H1 (cell line): ENCODE measurements at regions not wholly inside any gene's neighbourhood (a gene's known extent, or its start where the extent isn't known, plus 50 kb on each side); places are given as distances from the start of the nearest gene placed in this dataset.

Experiments used
- CTCF ChIA-PET: fragments of 300-600 bp; sonication (Branson Sonifier 250); formaldehyde crosslinking; loops from one replicate; lab custom pipeline; 2021; ENCODE audit not compliant: partially characterized antibody; lab: Charles Lee
- POLR2A ChIA-PET: fragments of 300-600 bp; sonication (Branson Sonifier 250); formaldehyde crosslinking; loops from one replicate; lab custom pipeline; 2021; ENCODE audit warnings: inconsistent platforms; ENCODE audit not compliant: partially characterized antibody; lab: Charles Lee
- DNase-seq, 2 experiments: peaks; one replicate each; pipeline versions ENCODE4 v3.0.0 to v3.0.0-alpha.2; 2010 to 2022; ENCODE audit warnings: low spot score in 2 of 2, low read depth in 1 of 2, mixed read lengths in 1 of 2
- FAIRE-seq: peaks from 2 replicates; lab custom pipeline; 2011; peaks lifted over from hg19 to GRCh38; lab: Jason Lieb, UNC
- H2AFZ ChIP-seq: 2 replicates; pipeline ENCODE4 v1.8.1; 2012; ENCODE audit warnings: low read length, inconsistent platforms
- H2AK5ac ChIP-seq: 2 replicates; pipeline ENCODE4 v1.6.1; 2013; ENCODE audit warnings: low read depth, low read length
- H2BK120ac ChIP-seq: replicated peaks from 2 replicates; pipeline ENCODE3; 2013; ENCODE audit warnings: low read depth, low read length, inconsistent platforms
- H2BK12ac ChIP-seq: 2 replicates; pipeline ENCODE4 v1.6.1; 2013; ENCODE audit warnings: low read depth, low read length
- H2BK15ac ChIP-seq: 2 replicates; pipeline ENCODE4 v1.6.1; 2013; ENCODE audit warnings: low read length
- H2BK20ac ChIP-seq: 2 replicates; pipeline ENCODE4 v1.6.1; 2013; ENCODE audit warnings: low read length
- H2BK5ac ChIP-seq: 2 replicates; pipeline ENCODE4 v1.6.1; 2013; ENCODE audit warnings: low read depth, low read length
- H3K14ac ChIP-seq: 2 replicates; pipeline ENCODE4 v1.6.1; 2013; ENCODE audit warnings: inconsistent platforms; ENCODE audit not compliant: insufficient read length
- H3K18ac ChIP-seq: 2 replicates; pipeline ENCODE4 v1.6.1; 2013; ENCODE audit warnings: low read length; ENCODE audit errors: extremely low read depth
- H3K23ac ChIP-seq: 2 replicates; pipeline ENCODE4 v1.6.1; 2013; ENCODE audit warnings: inconsistent platforms; ENCODE audit not compliant: insufficient read length
- H3K23me2 ChIP-seq: 2 replicates; pipeline ENCODE4 v1.6.1; 2013; ENCODE audit warnings: low read depth, low read length
- H3K27ac ChIP-seq: 2 replicates; pipeline ENCODE4 v1.6.1; 2011; ENCODE audit warnings: low read depth, low read length, inconsistent platforms
- H3K27me3 ChIP-seq, 4 experiments: replicated peaks in 1 of 4; 1 replicate in 1 of 4; 2 replicates in 3 of 4; pipeline versions ENCODE4 v1.6.1 to v1.8.1; 2011 to 2013; ENCODE audit warnings: low read length in 3 of 4, mild to moderate bottlenecking in 3 of 4, inconsistent platforms in 2 of 4, mixed read lengths in 2 of 4, moderate library complexity in 1 of 4; ENCODE audit not compliant: control insufficient read depth in 3 of 4, insufficient read depth in 3 of 4; ENCODE audit errors: extremely low read depth in 1 of 4
- H3K36me3 ChIP-seq, 4 experiments: 2 replicates each; pipeline versions ENCODE4 v1.6.1 to v1.8.1; 2011 to 2013; ENCODE audit warnings: mild to moderate bottlenecking in 4 of 4, low read length in 3 of 4, moderate library complexity in 2 of 4, control low read depth in 1 of 4, inconsistent platforms in 1 of 4; ENCODE audit not compliant: insufficient read depth in 4 of 4, control insufficient read depth in 2 of 4
- H3K4ac ChIP-seq: replicated peaks from 2 replicates; pipeline ENCODE3; 2013; ENCODE audit warnings: low read length, low read depth, mixed read lengths, inconsistent platforms; ENCODE audit not compliant: insufficient read length
- H3K4me1 ChIP-seq, 4 experiments: replicated peaks in 1 of 4; 1 replicate in 1 of 4; 2 replicates in 3 of 4; pipeline versions ENCODE4 v1.6.1 to v1.8.1; 2011 to 2013; ENCODE audit warnings: low read length in 3 of 4, inconsistent platforms in 2 of 4, mixed read lengths in 1 of 4; ENCODE audit not compliant: insufficient read depth in 4 of 4, control insufficient read depth in 3 of 4
- H3K4me2 ChIP-seq, 2 experiments: 2 replicates each; pipeline versions ENCODE4 v1.6.1 to v1.8.1; 2011 to 2013; ENCODE audit warnings: low read depth in 2 of 2, low read length in 2 of 2, control low read depth in 1 of 2, inconsistent platforms in 1 of 2, mild to moderate bottlenecking in 1 of 2; ENCODE audit not compliant: insufficient read depth in 1 of 2
- H3K4me3 ChIP-seq, 4 experiments: fragments of 200-600, 300-600 bp in 1 of 4; sonication (generic), shearing (Covaris generic), sonication (Bioruptor Twin) in 1 of 4; 2 replicates each; pipeline versions ENCODE4 v1.5.1 to v1.8.1; 2011 to 2016; ENCODE audit warnings: low read length in 4 of 4, low read depth in 3 of 4, control low read depth in 2 of 4, inconsistent platforms in 2 of 4, mild to moderate bottlenecking in 2 of 4, mixed read lengths in 1 of 4, moderate library complexity in 1 of 4; ENCODE audit not compliant: insufficient read depth in 2 of 4; ENCODE audit errors: extremely low read depth in 1 of 4
- H3K56ac ChIP-seq: replicated peaks from 2 replicates; pipeline ENCODE3; 2013; ENCODE audit warnings: low read depth, mild to moderate bottlenecking, mixed read lengths, low read length, inconsistent platforms; ENCODE audit not compliant: insufficient read length
- H3K79me1 ChIP-seq: 2 replicates; pipeline ENCODE4 v1.6.1; 2013; ENCODE audit warnings: low read depth, low read length, control low read depth
- H3K79me2 ChIP-seq, 2 experiments: 2 replicates each; pipeline versions ENCODE4 v1.6.1 to v1.8.1; 2012 to 2013; ENCODE audit warnings: low read length in 2 of 2, mild to moderate bottlenecking in 2 of 2, inconsistent platforms in 1 of 2; ENCODE audit not compliant: insufficient read depth in 2 of 2, control insufficient read depth in 1 of 2
- H3K9ac ChIP-seq, 4 experiments: replicated peaks in 1 of 4; 1 replicate in 1 of 4; 2 replicates in 3 of 4; pipeline versions ENCODE4 v1.6.1 to v1.8.1; 2011 to 2013; ENCODE audit warnings: low read depth in 3 of 4, low read length in 3 of 4, control low read depth in 2 of 4, mild to moderate bottlenecking in 2 of 4, moderate library complexity in 2 of 4, inconsistent platforms in 1 of 4; ENCODE audit errors: extremely low read depth in 1 of 4
- H3K9me3 ChIP-seq, 2 experiments: 2 replicates each; pipeline versions ENCODE4 v1.6.1 to v1.8.1; 2012 to 2013; ENCODE audit warnings: mild to moderate bottlenecking in 2 of 2, moderate library complexity in 2 of 2, control low read depth in 1 of 2, inconsistent platforms in 1 of 2, low read depth in 1 of 2, low read length in 1 of 2, mixed read lengths in 1 of 2; ENCODE audit not compliant: insufficient read depth in 2 of 2
- H4K20me1 ChIP-seq, 2 experiments: replicated peaks in 1 of 2; 2 replicates each; pipeline versions ENCODE3 to v1.8.1; 2011 to 2013; ENCODE audit warnings: inconsistent platforms in 2 of 2, low read length in 2 of 2, mild to moderate bottlenecking in 1 of 2; ENCODE audit not compliant: insufficient read depth in 2 of 2, control insufficient read depth in 1 of 2
- H4K5ac ChIP-seq: 2 replicates; pipeline ENCODE4 v1.6.1; 2013; ENCODE audit warnings: low read length, low read depth, mixed read lengths, inconsistent platforms; ENCODE audit not compliant: insufficient read length
- H4K8ac ChIP-seq: 2 replicates; pipeline ENCODE4 v1.8.0; 2013; ENCODE audit warnings: mild to moderate bottlenecking, moderate library complexity, low read length, inconsistent platforms; ENCODE audit not compliant: insufficient read depth; ENCODE audit errors: extremely low read depth
- H4K91ac ChIP-seq: replicated peaks from 2 replicates; pipeline ENCODE3; 2013; ENCODE audit warnings: low read length, mixed read lengths, inconsistent platforms; ENCODE audit not compliant: insufficient read length
- BCL11A ChIP-seq, 2 experiments: IDR thresholded peaks; one replicate each; pipeline ENCODE4 v1.6.1; 2011; ENCODE audit warnings: low read depth in 2 of 2, low read length in 2 of 2, mild to moderate bottlenecking in 2 of 2
- CREB1 ChIP-seq: IDR thresholded peaks from 2 replicates; pipeline ENCODE4 v1.6.1; 2012; ENCODE audit warnings: inconsistent platforms
- NANOG ChIP-seq: IDR thresholded peaks from 2 replicates; pipeline ENCODE4 v1.6.1; 2011; ENCODE audit warnings: low read length, low read depth, mild to moderate bottlenecking, inconsistent platforms; ENCODE audit not compliant: insufficient read depth, poor library complexity, severe bottlenecking
- POLR2AphosphoS5 ChIP-seq: IDR thresholded peaks from 2 replicates; pipeline ENCODE4 v1.6.1; 2011; ENCODE audit warnings: low read depth, low read length
- TBP ChIP-seq: IDR thresholded peaks from 2 replicates; pipeline ENCODE4 v1.6.1; 2011; ENCODE audit warnings: low read depth, low read length, improper control_type of control experiment
- WGBS, 2 experiments: shearing (Covaris generic) in 1 of 2; methylation state at CpG; one replicate each; pipeline versions ENCODE4 v1.1.6 to v1.1.7; 2013 to 2015; ENCODE audit warnings: low lambda C conversion rate in 2 of 2, mixed read lengths in 2 of 2, inconsistent platforms in 1 of 2, low coverage in 1 of 2, missing lambda C conversion rate in 1 of 2; ENCODE audit not compliant: insufficient replicate concordance in 2 of 2, insufficient coverage in 1 of 2, insufficient read length in 1 of 2; ENCODE audit errors: extremely low coverage in 1 of 2, missing lambda C conversion rate in 1 of 2; 5-methylcytosine and 5-hydroxymethylcytosine counted together
- TF ChIP-seq, protein P1 (sequence below): IDR thresholded peaks from 2 replicates; pipeline ENCODE4 v1.6.1; 2012; ENCODE audit warnings: inconsistent platforms

GRCh38 chr2:138949517-138949916, 169.3 kb upstream of the NXPH2 start:
- Histone ChIP-seq H2AK5ac (no peak overlapping the region), H3K23me2 (no peaks in the 10 kb centered on the region), H4K20me1 (no peaks in the 10 kb centered on the region), H3K79me1 (no peaks in the 10 kb centered on the region), H3K4ac (no peak overlapping the region), H2AFZ (no peak overlapping the region), H3K79me2 (no peaks in the 10 kb centered on the region), H2BK20ac (no peak overlapping the region), H3K56ac (no peak overlapping the region), H3K4me2 (no peak overlapping the region), H2BK120ac (no peak overlapping the region), H2BK15ac (no peak overlapping the region), H4K91ac (no peak overlapping the region), H3K9ac (no peak overlapping the region), H3K36me3 (no peaks in the 10 kb centered on the region), H4K5ac (no peak overlapping the region), H2BK12ac (no peak overlapping the region), H3K18ac (no peak overlapping the region), H3K9me3 (peaks cover 2% of the 10 kb centered on the region in 2 experiments; a peak in 3 of 4 replicates), H3K14ac (no peak overlapping the region), H3K27ac (no peak overlapping the region), H3K4me3 (no peak overlapping the region), H2BK5ac (no peak overlapping the region), H3K23ac (no peak overlapping the region), H3K4me1 (no peaks in the 10 kb centered on the region), H4K8ac (no peak overlapping the region), H3K27me3 (no peaks in the 10 kb centered on the region)
- FAIRE-seq (no peak), DNase-seq (no peak)
- ChIA-PET CTCF (interaction anchor here (1.4 kb wide), 2 partner anchors 18 to 355 kb away, joined by 3 read pairs; no protein-coding TSS in a partner anchor), POLR2A (no interaction called here)
- WGBS, 2 experiments = 98% methylated on average over 3 of the region's 3 CpGs; no CpG with 5 or more reads in 1 of the 2 experiments
- TF ChIP-seq TBP = no peak
- TF ChIP-seq CREB1 = no peak
- TF ChIP-seq NANOG = no peak
- TF ChIP-seq POLR2AphosphoS5 = no peak
- TF ChIP-seq, protein P1, sequence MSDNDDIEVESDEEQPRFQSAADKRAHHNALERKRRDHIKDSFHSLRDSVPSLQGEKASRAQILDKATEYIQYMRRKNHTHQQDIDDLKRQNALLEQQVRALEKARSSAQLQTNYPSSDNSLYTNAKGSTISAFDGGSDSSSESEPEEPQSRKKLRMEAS = no peak
- TF ChIP-seq BCL11A (IDR thresholded peaks at IDR 0.05; ENCODE audit: low read depth in 2 of 2, low read length in 2 of 2) = no peak
